ENCODE measurements at regions not wholly inside any gene's neighbourhood (a gene's known extent, or its start where the extent isn't known, plus 50 kb on each side); places are given as distances from the start of the nearest gene placed in this dataset.

- TF ChIP-seq CTCF (IDR thresholded peaks at IDR 0.05; ENCODE audit: insufficient read depth, low read depth, low read length) (no peak), EZH2 (IDR thresholded peaks at IDR 0.05; ENCODE audit: insufficient read depth, low read length) (no peak)
Observed at GRCh38 chr4:97150966-97151365, 992.3 kb downstream of the STPG2 start.
